Brain microvascular endothelial cell (primary cell): ENCODE measurements at regions not wholly inside any gene's neighbourhood (a gene's known extent, or its start where the extent isn't known, plus 50 kb on each side); places are given as distances from the start of the nearest gene placed in this dataset.

Experiments used
- DNase-seq: peaks from one replicate; pipeline ENCODE4 v3.0.0-alpha.2; 2020
- H3K27ac ChIP-seq: fragments of 250-450 bp; sonication (Bioruptor Pico); 2 replicates; pipeline ENCODE4 v1.5.1; 2020; ENCODE audit warnings: mild to moderate bottlenecking, moderate library complexity
- H3K27me3 ChIP-seq: fragments of 250-450 bp; sonication (Bioruptor Pico); replicated peaks from 2 replicates; pipeline ENCODE4 v1.5.1; 2020; ENCODE audit warnings: mild to moderate bottlenecking
- H3K36me3 ChIP-seq: fragments of 250-450 bp; sonication (Bioruptor Pico); replicated peaks from 2 replicates; pipeline ENCODE4 v1.5.1; 2020; ENCODE audit warnings: mild to moderate bottlenecking
- H3K4me3 ChIP-seq: 2 replicates; pipeline ENCODE4 v1.5.1; 2011; ENCODE audit warnings: low read depth, mild to moderate bottlenecking, control low read depth, low read length, moderate library complexity
- CTCF ChIP-seq: IDR thresholded peaks from 2 replicates; pipeline ENCODE4 v1.5.1; 2011; ENCODE audit warnings: low read depth, mild to moderate bottlenecking, moderate library complexity, low read length, control low read depth, inconsistent platforms; ENCODE audit errors: missing control alignments
- in situ Hi-C: cut with HindIII; loops from 2 replicates; pipeline ENCODE4 v1.10.0; 2017; ENCODE audit warnings: low sequenced_read_pairs, low pct_ligation_motif_present

GRCh38 chr19:30307191-30307974 is 64.8 kb upstream of the ZNF536 start:
- H3K4me3 ChIP-seq: no peak overlapping the region
- TF ChIP-seq CTCF: no peak
- no peaks in the 10 kb centered on the region for H3K36me3 ChIP-seq
- DNase-seq: no peak
- H3K27ac ChIP-seq: no peak overlapping the region
- in situ Hi-C loops: no loop called here
- no peaks in the 10 kb centered on the region for H3K27me3 ChIP-seq

GRCh38 chr19:30309176-30309575 is 63.0 kb upstream of the ZNF536 start:
- in situ Hi-C loops: no loop called here
- no peaks in the 10 kb centered on the region for H3K36me3 ChIP-seq
- TF ChIP-seq CTCF: no peak
- no peak overlapping the region for H3K4me3 ChIP-seq
- H3K27ac ChIP-seq: no peak overlapping the region
- no peak for DNase-seq
- no peaks in the 10 kb centered on the region for H3K27me3 ChIP-seq

- in situ Hi-C loops: no loop called here
- Histone ChIP-seq H3K36me3 (no peaks in the 10 kb centered on the region), H3K4me3 (no peak overlapping the region), H3K27ac (no peak overlapping the region), H3K27me3 (no peaks in the 10 kb centered on the region)
- no peak for TF ChIP-seq CTCF
- DNase-seq: no peak
Measured at GRCh38 chr19:30309905-30310601, 62.1 kb upstream of the ZNF536 start.

- no peak overlapping the region for H3K4me3 ChIP-seq
- H3K27ac ChIP-seq: no peak overlapping the region
- TF ChIP-seq CTCF: no peak
- in situ Hi-C loops: no loop called here
- no peak for DNase-seq
- no peaks in the 10 kb centered on the region for H3K36me3 ChIP-seq
- H3K27me3 ChIP-seq: no peaks in the 10 kb centered on the region
Measured at GRCh38 chr19:30310602-30311263, 61.5 kb upstream of the ZNF536 start.

GRCh38 chr19:30311911-30312310 is 60.3 kb upstream of the ZNF536 start:
- DNase-seq: no peak
- Histone ChIP-seq H3K36me3 (no peaks in the 10 kb centered on the region), H3K27ac (no peak overlapping the region), H3K27me3 (no peaks in the 10 kb centered on the region), H3K4me3 (no peak overlapping the region)
- TF ChIP-seq CTCF: no peak
- in situ Hi-C loops: no loop called here
